ENCODE measurements at regions not wholly inside any gene's neighbourhood (a gene's known extent, or its start where the extent isn't known, plus 50 kb on each side); places are given as distances from the start of the nearest gene placed in this dataset.
"Not testable (repeated sequence)": the region's sequence is repeated elsewhere in the genome, so short reads cannot be mapped to it uniquely, and the experiment has no call there.

DNA sequence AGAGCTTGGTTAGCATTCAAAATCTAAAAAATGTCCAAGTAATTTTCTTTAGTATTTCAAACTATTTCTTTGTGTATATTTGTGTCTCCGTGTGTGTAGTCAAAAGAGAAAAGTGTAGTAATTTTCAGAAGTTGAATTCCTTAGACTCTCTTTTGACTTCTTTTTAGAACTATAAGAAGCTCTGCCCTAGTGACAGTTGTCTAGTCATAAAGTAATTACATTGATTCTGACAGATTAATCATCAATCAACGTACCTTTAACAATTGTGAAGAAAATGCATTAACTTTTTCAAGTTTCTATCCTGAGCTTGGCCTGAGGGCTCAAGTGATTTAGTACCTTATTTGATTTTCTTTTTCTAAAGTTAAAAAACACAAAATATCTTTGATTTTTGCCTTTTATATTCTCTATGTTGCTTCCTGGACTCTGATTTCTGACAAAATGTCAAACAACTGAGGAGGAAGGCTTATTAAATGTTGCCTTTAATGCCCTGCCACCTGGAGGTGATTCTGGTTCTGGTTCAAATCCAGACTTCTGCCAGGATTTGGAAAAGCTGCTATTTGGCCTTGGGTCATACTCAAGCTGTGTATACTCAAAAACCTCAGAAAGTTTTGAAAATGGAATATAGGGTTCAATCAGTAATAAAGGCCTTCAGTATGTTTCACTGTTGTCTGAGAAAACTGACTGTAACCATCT is 653.6 kb downstream of the NSUN3 start:
- no peak for DNase-seq

DNA sequence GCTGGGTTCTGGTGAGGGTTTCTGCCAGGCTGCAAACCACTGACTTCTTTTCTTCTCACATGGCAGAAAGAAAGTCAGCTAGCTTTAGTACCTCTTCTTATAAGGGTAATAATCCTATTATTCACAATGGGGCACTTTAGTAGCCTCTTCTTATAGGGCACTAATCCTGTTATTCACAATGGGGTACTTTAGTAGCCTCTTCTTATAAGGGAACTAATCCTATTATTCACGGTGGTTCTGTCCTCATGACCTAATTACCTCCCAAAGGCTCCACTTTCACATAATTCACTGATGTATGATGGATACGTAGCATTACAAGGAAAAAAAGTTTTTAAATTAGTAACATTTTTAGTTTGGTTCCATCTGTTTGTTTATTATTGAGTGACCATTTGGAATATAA is 671.3 kb downstream of the NSUN3 start:
- no peak for DNase-seq

DNA sequence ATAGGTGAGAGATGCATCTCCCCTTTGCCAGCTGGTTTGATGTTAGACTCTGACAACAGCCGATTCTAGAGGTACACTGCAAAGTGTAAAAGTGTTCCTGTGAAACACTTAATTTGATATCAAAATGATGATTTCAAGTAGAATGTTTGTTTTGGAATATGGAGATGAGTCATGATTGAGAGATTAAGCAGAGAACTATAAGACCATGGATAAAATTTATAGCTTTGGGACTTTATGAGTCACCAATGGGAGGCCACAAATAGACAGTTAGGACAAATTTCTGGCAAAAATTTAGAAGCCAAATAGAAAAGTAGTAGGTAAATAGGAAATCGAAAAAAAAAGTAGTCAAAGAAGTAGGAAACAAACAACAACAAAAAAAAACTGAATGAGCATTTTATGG is 672.5 kb downstream of the NSUN3 start:
- DNase-seq = no peak

DNA sequence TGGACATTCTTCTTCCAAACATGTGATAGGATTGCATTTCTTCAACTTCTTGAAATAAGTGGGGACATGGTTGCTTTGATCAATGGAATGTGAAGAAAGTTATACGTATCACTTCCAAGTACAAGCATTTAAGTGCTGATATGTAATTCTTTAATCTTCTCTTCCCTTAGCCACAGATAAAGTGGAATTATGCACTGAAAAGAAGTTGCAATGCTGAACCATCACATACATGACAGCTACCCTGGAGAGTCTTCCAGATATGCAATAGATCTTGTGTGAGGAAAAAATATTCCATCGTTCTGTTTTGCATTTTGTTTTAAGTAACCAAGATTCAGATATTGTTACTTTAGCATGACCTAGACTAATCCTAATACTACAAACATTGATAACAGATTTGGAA is 674.3 kb downstream of the NSUN3 start:
- no peak for DNase-seq

DNA sequence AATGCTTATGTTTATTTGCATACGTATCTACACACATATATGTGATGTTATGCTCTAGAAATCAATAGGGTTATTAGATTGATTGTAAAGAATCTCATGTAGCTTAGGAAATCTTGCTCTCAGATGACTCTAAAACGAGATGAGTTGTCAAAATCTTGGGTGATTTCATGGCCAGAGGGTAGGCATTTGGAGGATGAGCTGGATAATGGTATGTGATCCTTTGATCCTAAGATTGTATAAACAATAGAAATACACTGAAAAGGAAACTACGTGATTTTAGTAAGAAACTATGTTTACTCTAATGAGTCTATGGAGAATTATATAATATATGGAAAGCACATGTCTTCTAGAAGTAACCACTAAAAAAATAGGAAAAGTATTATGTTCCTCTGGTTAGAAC is 676.6 kb downstream of the NSUN3 start:
- no peak for DNase-seq

DNA sequence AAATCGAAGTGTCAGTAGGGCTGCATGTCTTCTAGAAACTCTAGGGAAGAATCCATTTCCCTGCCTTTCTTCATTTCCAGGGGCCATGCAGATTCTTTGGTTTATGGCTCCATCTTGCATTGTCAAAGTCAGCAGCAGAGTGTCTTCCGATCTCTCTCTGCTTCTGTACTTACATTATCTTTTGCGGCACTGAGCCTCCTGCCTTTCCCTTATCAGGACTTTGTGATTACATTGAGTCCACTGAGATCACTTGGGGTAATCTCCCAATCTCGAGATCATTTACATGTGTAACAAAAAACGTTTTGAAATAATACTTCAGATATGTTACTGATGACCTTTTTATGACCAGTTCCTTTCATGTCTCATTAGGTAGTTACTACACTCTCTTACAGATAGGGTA is 695.9 kb downstream of the NSUN3 start:
- no peak for DNase-seq

DNA sequence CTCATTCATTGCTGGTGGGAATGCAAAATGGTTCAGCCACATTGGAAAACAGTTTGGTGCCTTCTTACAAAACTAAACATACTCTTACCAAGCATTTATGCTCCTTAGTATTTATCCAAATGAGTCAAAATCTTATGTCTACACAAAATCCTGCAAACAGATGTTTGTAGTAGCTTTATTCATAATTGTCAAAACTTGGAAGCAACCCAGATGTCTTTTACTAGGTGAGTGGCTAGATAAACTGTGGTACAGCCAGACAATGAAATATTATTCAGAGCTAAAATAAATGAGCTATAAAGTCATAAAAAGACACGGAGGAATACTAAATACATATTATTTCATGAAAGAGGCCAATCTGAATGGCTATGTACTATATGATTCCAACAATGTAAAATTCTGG is 709.5 kb downstream of the NSUN3 start:
- DNase-seq = no peak

DNA sequence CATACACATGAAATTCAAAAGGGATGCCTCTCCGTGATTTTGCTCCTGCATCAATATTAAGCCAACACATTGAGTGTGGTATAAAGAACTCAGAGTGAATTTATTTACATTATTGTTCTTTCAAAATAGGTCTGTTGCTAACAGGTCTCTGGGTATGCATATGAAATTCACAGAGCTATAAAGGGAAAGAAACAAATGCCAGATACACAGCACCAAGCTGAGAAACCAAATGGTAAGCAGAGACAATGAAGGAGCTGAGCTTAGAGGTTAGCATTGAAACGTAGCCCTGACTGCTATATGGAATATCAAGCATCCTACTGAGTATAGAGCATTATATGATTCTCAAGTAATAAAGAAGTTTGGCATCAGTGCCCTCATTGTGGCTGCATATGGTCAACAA is 712.9 kb downstream of the NSUN3 start:
- DNase-seq = no peak

DNA sequence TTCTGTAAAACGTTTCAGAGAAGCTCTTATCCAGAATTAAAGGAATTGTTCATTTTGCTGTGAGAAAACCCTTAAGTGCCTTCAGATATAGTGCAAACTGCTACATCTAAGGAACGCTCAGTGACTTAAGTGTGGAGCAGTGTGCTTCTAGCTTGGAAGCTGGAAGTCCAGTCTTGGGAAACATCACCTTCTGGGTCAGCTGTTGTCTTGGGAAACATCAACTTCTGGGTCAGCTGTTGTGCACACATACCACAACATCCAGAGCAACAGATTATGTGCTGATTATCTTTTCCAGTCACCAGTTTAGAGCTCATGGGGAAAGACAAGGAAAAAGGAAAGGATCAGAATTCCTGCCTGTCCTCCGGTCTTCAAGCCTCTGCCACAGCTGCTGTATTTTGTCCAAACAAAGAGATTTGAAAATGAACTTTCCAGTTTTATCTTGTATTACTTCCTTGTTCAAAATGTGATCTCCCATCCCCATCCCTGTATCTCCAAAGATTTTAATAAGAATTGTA is 713.6 kb downstream of the NSUN3 start:
- no peak for DNase-seq

DNA sequence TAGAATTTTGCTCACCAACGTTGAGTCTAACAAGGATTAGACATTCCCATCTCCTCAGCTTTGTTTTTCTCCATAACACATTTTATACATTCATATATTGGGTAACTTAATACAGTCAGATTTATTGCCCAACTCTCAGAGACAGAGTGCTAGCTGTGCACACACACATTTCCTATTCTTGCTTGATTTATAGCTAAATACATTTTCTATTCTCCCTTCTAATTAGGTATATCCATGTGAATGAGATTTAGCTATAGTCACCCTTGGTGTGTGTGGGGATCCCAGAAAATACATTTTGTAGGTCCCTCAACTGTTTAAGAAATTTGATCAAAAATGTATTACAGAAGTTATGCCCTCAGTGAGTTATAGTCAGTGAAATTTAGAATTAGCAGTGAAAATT is 715.4 kb downstream of the NSUN3 start:
- no peak for DNase-seq

DNA sequence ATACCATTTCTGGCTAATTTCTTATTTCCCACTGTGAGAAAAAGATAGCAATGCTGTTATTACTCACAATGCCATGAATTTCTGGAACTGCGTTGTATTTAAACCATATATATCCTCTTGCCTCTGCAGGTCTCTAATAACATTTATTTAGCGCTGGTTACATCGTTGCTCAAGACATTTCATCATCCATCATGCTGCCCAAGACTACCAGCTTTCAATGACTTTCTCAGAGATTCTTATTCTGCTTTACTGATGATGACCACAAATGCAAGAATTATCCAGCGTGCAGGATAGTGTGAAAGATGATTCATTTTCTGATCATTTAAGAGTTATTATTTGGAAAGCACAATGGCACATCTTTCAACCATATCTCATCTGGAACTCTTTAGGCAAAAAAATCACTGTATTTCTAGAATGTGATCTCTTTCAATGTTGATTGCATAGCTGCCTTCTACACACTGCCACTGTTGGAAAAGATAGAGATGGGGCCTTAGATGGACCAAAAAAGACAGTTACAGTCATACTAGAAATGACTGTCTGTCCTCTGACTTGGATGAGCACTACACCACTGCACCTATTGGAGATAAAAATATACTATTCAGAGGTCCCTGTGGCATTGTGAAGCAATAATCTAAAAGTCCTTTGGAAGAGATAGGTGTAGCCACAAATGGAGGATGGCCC is 716.1 kb downstream of the NSUN3 start:
- no peak for DNase-seq

DNA sequence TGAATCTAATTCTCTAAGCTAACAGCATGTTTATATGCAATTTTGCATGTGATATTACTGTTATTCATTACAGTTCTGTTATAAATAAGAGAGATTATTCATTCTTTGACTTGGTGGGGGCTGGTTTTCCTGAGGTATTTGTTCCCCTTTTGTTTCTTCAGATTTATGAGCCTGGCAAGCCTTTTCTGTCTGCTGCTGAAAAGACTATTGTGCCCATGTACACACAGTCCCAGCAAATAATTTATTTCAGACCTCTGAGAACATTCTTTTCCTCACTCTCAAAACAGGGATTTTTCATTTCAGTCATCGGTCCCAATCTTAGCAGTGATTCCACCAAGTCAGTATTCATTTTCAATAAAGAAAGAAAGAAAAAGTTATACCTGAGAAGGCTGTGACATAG is 716.8 kb downstream of the NSUN3 start:
- DNase-seq = no peak

DNA sequence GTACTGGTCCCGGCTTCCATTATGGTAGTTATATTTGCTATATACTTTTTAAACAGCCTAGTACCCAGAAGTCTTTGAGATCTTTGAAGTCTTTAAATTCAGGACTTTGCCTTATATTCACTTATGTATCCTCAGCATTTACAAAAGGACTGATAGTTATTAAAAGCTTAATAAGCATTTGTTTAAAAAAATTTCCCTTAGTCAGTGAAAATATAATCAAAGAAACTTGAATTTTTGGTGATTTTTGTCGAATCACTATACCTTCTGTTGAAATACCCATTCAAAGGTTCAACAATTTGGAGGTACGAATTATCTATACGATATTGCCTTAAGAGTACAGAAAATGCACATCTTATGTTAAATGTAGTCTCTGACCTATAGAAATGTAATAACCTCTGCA is 721.4 kb downstream of the NSUN3 start:
- no peak for DNase-seq

DNA sequence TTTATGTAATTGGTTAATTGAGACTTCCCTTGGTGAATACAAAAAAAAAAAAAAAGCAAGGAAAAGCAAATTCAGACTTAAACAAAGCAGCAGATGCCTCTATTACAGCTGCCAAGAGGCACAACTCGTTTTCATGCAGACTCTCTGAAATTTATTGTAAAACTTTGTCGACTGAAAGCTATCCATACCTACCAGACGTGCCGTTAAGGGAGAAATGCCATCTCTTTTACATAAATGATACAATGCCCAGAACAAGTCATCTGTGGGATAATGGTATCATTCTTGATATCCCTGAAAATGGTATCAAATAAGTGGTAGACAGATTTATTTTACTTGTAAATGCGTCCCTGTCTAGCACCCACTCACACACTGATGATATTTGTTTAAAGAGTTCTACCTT is 724.2 kb downstream of the NSUN3 start:
- no peak for DNase-seq

DNA sequence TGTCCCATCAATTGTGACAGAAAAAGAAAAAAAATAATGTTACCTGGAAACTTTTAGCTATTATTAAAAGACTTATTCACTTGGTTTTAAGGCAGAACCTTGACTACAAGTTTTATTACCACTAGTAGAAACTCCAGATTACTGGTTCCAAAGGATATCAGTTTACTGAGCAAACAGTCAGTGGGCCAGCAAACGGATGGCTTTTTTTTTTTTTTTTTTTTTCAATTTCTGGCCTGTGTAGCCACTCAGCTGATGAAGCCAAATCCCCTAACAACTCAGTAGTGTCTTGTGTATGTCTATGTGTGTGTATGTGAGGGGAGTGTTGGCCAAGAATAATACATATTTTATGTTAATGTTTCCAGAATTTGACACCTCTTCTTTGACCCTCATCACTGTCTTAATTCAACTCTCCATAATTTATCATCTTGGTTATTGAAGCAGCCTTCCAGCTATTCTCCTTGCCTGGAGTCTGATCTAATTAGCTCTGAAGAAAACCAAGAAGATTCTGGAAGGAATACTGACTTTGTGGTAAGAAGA is 724.9 kb downstream of the NSUN3 start:
- DNase-seq = peak; percentile 16

DNA sequence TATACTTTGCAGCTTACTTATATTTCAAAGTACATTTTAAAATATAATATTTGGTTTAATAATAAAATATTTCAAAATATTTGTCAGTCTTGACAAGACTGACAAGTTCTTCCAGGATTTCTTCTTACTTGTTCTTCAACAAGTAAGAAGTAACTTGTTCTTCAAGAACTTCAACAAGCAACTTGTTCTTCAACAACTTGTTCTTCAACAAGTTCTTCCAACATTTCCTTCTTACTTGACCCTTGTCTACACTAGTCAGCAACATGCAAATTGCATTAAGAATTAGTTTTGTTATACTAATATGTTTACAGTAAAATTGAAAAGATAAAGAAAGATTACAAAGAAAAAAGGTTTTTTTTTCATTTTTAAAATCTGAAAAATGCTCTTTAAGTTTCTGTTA is 731.7 kb downstream of the NSUN3 start:
- no peak for DNase-seq

DNA sequence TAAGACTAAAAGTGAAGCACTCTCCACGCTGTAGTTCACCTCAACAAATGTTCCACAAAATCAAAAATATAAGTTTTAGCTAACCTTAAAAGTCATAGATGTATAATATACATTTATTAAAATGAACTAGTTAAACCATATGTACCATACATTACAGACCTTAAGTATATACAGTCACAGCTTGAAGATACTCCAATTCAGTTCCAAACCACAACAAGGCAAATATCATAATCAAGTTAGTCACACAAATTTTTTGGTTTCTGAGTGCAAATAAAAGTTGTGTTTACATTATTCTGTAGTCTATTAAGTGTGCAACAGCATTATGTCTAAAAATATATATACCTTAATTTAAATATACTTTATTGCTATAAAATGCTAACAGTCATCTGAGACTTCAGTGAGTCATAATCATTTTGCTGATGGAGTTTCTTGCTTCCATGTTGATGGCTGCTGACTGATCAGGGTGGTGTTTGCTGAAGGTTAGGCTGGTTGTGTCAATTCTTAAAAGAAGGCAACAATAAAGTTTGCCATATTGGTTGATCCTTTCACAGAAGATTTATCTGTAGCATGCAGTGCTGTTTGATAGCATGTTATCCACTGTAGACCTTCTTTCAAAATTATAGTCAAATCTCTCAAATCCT is 736.7 kb downstream of the NSUN3 start:
- DNase-seq = no peak

DNA sequence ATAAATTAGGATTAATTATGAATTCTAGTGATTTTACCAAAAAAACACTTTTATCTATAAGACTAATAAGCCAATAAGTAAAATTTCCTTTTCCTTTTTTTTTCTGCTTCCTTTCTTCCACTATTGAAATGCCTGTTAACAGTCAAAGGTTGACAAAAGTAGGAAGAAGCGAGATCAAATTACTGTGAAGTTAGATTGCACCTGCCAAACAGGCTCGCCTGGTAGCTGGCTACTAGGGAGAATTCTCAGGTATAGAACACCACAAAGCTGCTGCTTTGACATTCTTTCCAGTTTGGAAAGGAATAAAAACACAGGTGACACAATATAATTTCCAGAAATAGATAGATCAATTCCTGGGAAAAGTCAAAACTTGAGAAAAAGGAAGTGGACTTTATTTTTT is 749.0 kb downstream of the NSUN3 start:
- DNase-seq = no peak

DNA sequence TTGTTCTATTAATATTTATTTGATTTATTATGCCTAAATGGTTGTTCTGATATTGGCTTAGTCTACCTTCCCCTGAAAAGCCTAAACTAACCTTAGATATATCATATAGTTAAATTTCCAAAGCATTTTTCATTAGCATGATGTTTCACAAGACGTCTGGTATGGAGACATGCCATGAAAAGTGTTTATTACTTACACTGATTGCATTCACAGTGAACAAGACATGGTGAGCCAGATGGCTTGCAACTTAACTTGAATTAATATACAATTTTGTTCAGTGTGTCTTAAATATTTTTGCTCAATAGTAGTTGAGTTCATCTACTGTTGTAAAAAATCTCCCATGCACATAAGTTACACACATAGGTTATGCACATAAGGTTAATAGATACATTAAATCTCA is 758.4 kb downstream of the NSUN3 start:
- DNase-seq = no peak

DNA sequence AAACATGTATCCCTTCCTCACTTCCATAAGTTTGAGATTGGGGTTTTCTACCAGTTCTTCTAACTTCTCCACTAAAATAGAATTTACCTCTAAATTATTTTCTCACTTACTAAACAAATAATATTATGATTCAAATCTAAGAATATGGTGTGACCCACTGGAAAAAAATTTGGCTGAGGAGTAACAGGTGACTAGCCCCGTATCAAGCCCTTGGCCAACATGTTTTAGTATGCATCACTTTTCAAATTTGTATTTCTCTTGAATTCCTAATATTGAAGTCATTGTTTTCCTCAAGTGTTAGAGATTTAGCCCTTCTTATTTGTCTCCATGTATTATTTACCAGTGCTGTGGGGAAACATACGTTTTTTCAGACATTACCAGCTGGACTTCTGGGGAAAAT is 759.4 kb downstream of the NSUN3 start:
- no peak for DNase-seq

DNA sequence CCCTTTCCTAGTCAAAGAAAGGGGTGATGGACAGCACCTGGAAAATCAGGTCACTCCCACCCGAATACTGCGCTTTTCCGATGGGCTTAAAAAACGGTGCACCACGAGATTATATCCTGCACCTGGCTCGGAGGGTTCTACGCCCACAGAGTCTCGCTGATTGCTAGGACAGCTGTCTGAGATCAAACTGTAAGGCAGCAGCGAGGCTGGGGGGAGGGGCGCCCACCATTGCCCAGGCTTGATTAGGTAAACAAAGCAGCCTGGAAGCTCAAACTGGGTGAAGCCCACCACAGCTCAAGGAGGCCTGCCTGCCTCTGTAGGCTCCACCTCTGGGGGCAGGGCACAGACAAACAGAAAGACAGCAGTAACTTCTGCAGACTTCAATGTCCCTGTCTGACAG is 783.4 kb downstream of the NSUN3 start:
- not testable (repeated sequence) for DNase-seq

DNA sequence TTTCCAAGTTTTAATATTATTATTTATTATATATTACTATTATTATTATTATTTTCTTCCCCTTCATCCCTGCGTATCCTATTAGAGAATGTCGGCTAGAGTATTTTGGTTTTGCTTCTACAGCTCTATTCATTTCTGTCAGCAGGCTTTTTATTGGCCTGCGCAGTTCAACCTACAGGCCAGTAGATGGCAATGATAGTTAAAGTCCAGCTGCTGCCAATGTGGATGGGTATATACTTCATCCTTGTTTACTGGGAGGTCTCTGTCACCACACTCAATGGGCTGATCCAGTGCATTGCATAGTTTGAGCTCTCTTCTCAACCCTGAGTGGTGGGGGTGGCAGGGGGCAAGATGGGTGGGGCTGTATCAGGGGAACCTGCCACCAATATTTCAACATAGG is 799.8 kb downstream of the NSUN3 start:
- no peak for DNase-seq

DNA sequence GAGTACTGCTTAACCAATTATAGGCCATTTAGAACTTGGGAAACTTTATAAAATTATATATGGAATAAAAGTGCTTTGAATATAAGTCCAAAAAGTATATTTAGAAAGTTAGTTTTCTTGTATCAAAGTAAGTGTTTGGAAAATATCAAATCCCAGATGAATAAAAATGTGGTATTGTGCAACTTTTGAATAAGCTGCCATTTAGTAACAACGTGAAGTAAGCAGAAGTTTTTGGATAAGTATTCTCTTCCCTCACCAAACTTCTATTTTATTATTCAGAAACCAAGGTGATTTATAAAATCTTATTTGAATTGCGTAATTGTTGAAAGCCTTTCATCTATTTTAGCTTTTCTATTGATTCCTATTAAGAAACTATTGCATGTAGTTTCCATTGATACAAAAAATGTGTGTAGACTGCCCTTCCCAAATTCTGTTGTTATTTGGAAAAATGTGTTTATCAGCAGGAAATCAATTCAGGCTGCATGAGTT is 806.2 kb downstream of the NSUN3 start:
- DNase-seq = no peak
